NCI-H1105 treated with DMSO at 0.1 percent for 48 hours (cell line): ENCODE measurements at regions not wholly inside any gene's neighbourhood (a gene's known extent, or its start where the extent isn't known, plus 50 kb on each side); places are given as distances from the start of the nearest gene placed in this dataset.

Source experiments
- DNase-seq: peaks from one replicate; lab custom pipeline; 2025; lab: John Stamatoyannopoulos, UW

GRCh38 chr6:169846286-169847056 is 95.0 kb downstream of the ERMARD start:
- no peak for DNase-seq

- DNase-seq, result no peak
These were observed 94.2 kb downstream of the ERMARD start for GRCh38 chr6:169845426-169846285.

GRCh38 chr6:169844946-169845345 is 93.5 kb downstream of the ERMARD start:
- no peak for DNase-seq

GRCh38 chr6:169843991-169844390 is 92.6 kb downstream of the ERMARD start:
- no peak for DNase-seq

GRCh38 chr6:169843110-169843509 is 91.7 kb downstream of the ERMARD start:
- DNase-seq, result no peak

- no peak for DNase-seq
These were observed 90.6 kb downstream of the ERMARD start for GRCh38 chr6:169841907-169842606.

- no peak for DNase-seq
These were observed 89.8 kb downstream of the ERMARD start for GRCh38 chr6:169841251-169841650.

GRCh38 chr6:169839898-169840631 is 88.6 kb downstream of the ERMARD start:
- no peak for DNase-seq

- DNase-seq, result no peak
These were observed 88.1 kb downstream of the ERMARD start for GRCh38 chr6:169839493-169839892.

GRCh38 chr6:169839029-169839481 is 87.6 kb downstream of the ERMARD start:
- DNase-seq, result no peak

GRCh38 chr6:169838346-169839028 is 87.1 kb downstream of the ERMARD start:
- no peak for DNase-seq

GRCh38 chr6:169837529-169838250 is 86.3 kb downstream of the ERMARD start:
- DNase-seq, result no peak

- no peak for DNase-seq
These were observed 81.9 kb downstream of the ERMARD start for GRCh38 chr6:169833258-169833794.

- DNase-seq, result no peak
These were observed 81.0 kb downstream of the ERMARD start for GRCh38 chr6:169832247-169832948.

GRCh38 chr6:169831450-169832246 is 80.2 kb downstream of the ERMARD start:
- DNase-seq, result peak; percentile 85
